ENCODE measurements at regions not wholly inside any gene's neighbourhood (a gene's known extent, or its start where the extent isn't known, plus 50 kb on each side); places are given as distances from the start of the nearest gene placed in this dataset.

DNA sequence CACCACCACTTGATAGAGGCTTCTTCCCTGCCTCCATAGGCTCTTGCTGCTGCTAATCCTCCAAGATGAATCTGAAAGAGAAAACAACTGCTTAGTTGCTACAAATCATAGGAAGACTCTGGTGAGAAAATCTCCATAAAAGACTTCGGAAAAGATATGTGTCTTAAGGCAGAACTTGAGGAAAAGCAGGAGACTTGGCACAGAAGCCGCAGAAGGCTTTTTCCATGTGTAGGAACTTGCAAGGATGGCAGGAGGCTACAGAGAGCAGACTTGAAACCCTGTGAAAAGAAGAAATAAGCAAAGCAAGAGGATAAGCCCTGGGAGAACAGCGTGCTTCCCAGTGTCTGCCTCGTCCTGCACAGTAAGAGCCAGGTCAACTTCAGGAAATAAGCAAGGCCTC, 128.2 kb upstream of the NDUFV2 start:
- no peaks in the 10 kb centered on the region for H3K36me3 ChIP-seq (ENCODE audit: control insufficient read depth in 1 of 2, insufficient read depth in 2 of 2, low read length in 2 of 2)
- POLR2A ChIA-PET, result no interaction called here
- ATAC-seq (no peak), DNase-seq (ENCODE audit: low read depth, low spot score) (no peak)
- no peak overlapping the region for H2AFZ ChIP-seq (ENCODE audit: low read depth, low read length, poor library complexity, severe bottlenecking)
- RAD21 ChIA-PET (ENCODE audit: low non-redundant PET in 1 of 2, low total read pairs in 2 of 2, uncharacterized antibody in 2 of 2, unreplicated experiment in 2 of 2), result no interaction called here
- no peaks in the 10 kb centered on the region for H3K4me1 ChIP-seq (ENCODE audit: control insufficient read depth in 1 of 2, insufficient read depth in 2 of 2, low read length in 2 of 2)
- TF ChIP-seq EGR1 (IDR thresholded peaks at IDR 0.05; ENCODE audit: low read depth) (no peak), POLR2A (IDR thresholded peaks at IDR 0.05; ENCODE audit: borderline replicate concordance, extremely low read depth, insufficient read depth, insufficient read length) (no peak), CBX3 (IDR thresholded peaks at IDR 0.05; ENCODE audit: low read depth) (no peak), POLR2AphosphoS5 (IDR thresholded peaks at IDR 0.05; ENCODE audit: low read depth, low read length) (no peak), ELF1 (IDR thresholded peaks at IDR 0.05; ENCODE audit: borderline replicate concordance, low read depth) (no peak), SIN3A (IDR thresholded peaks at IDR 0.05; ENCODE audit: low read depth) (no peak), ZNF274 (IDR thresholded peaks at IDR 0.05; ENCODE audit: low read depth, low read length) (no peak), EZH2phosphoT487 (IDR thresholded peaks at IDR 0.05; ENCODE audit: borderline replicate concordance) (no peak), RAD21 (IDR thresholded peaks at IDR 0.05; ENCODE audit: low read depth) (no peak), EZH2 (IDR thresholded peaks at IDR 0.05) (no peak), YY1 (IDR thresholded peaks at IDR 0.05; ENCODE audit: extremely low read depth, insufficient replicate concordance, low read depth, low read length) (no peak)
- TF ChIP-seq, protein P1, sequence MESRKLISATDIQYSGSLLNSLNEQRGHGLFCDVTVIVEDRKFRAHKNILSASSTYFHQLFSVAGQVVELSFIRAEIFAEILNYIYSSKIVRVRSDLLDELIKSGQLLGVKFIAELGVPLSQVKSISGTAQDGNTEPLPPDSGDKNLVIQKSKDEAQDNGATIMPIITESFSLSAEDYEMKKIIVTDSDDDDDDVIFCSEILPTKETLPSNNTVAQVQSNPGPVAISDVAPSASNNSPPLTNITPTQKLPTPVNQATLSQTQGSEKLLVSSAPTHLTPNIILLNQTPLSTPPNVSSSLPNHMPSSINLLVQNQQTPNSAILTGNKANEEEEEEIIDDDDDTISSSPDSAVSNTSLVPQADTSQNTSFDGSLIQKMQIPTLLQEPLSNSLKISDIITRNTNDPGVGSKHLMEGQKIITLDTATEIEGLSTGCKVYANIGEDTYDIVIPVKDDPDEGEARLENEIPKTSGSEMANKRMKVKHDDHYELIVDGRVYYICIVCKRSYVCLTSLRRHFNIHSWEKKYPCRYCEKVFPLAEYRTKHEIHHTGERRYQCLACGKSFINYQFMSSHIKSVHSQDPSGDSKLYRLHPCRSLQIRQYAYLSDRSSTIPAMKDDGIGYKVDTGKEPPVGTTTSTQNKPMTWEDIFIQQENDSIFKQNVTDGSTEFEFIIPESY (IDR thresholded peaks at IDR 0.05; ENCODE audit: extremely low read depth, insufficient replicate concordance, low read length), result no peak
- TF ChIP-seq, protein P2, sequence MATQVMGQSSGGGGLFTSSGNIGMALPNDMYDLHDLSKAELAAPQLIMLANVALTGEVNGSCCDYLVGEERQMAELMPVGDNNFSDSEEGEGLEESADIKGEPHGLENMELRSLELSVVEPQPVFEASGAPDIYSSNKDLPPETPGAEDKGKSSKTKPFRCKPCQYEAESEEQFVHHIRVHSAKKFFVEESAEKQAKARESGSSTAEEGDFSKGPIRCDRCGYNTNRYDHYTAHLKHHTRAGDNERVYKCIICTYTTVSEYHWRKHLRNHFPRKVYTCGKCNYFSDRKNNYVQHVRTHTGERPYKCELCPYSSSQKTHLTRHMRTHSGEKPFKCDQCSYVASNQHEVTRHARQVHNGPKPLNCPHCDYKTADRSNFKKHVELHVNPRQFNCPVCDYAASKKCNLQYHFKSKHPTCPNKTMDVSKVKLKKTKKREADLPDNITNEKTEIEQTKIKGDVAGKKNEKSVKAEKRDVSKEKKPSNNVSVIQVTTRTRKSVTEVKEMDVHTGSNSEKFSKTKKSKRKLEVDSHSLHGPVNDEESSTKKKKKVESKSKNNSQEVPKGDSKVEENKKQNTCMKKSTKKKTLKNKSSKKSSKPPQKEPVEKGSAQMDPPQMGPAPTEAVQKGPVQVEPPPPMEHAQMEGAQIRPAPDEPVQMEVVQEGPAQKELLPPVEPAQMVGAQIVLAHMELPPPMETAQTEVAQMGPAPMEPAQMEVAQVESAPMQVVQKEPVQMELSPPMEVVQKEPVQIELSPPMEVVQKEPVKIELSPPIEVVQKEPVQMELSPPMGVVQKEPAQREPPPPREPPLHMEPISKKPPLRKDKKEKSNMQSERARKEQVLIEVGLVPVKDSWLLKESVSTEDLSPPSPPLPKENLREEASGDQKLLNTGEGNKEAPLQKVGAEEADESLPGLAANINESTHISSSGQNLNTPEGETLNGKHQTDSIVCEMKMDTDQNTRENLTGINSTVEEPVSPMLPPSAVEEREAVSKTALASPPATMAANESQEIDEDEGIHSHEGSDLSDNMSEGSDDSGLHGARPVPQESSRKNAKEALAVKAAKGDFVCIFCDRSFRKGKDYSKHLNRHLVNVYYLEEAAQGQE (IDR thresholded peaks at IDR 0.05; ENCODE audit: low read depth), result no peak
- TF ChIP-seq, protein P3, sequence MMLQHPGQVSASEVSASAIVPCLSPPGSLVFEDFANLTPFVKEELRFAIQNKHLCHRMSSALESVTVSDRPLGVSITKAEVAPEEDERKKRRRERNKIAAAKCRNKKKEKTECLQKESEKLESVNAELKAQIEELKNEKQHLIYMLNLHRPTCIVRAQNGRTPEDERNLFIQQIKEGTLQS (IDR thresholded peaks at IDR 0.05), result no peak
- TF ChIP-seq, protein P4, sequence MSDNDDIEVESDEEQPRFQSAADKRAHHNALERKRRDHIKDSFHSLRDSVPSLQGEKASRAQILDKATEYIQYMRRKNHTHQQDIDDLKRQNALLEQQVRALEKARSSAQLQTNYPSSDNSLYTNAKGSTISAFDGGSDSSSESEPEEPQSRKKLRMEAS (IDR thresholded peaks at IDR 0.05), result no peak
- H3K27ac ChIP-seq (ENCODE audit: low read depth, low read length), result no peak overlapping the region
- H3K9me2 ChIP-seq (ENCODE audit: insufficient read depth), result no peaks in the 10 kb centered on the region
- H3K9me3 ChIP-seq (ENCODE audit: control insufficient read depth in 1 of 2, insufficient read depth in 1 of 2, low read depth in 1 of 2, low read length in 2 of 2), result no peaks in the 10 kb centered on the region; a peak in 1 of 4 replicates
- no peak overlapping the region for H3K9ac ChIP-seq (ENCODE audit: low read length)
- no peaks in the 10 kb centered on the region for H3K27me3 ChIP-seq (ENCODE audit: insufficient read depth, low read length)
- no peaks in the 10 kb centered on the region for H4K20me1 ChIP-seq (ENCODE audit: insufficient read depth)
- CTCF ChIA-PET, result no interaction called here
- no TSS peak for BruUV-seq (replicated peaks)
- H3K4me2 ChIP-seq (ENCODE audit: low read length), result no peak overlapping the region
- intact Hi-C loops (cut with micrococcal nuclease), result no loop called here
- no peak overlapping the region for H3K4me3 ChIP-seq (replicated peaks in 1 of 2; ENCODE audit: low read depth in 1 of 2, low read length in 2 of 2)
- H3K79me2 ChIP-seq (ENCODE audit: insufficient read depth, low read length), result no peaks in the 10 kb centered on the region

All from HCT116 (cell line).